PC-3 (cell line): ENCODE measurements at regions not wholly inside any gene's neighbourhood (a gene's known extent, or its start where the extent isn't known, plus 50 kb on each side); places are given as distances from the start of the nearest gene placed in this dataset.
"Not testable (repeated sequence)": the region's sequence is repeated elsewhere in the genome, so short reads cannot be mapped to it uniquely, and the experiment has no call there.

ENCODE experiments used
- ATAC-seq: fragments of 200-7000 bp; cut with Tn5 transposase; 2 replicates; pipeline ENCODE4 v1.9.1; 2020; ENCODE audit warnings: mild to moderate bottlenecking, moderate library complexity
- BruUV-seq: library from RNA; stranded (reverse); fragments of 400-500 nt; replicated peaks from 2 replicates; lab custom pipeline; 2021; lab: Mats Ljungman, UMichigan
- CTCF ChIA-PET: fragments of 300-600 bp; sonication (Branson Sonifier 250); formaldehyde crosslinking; loops from one replicate; lab custom pipeline; 2022; ENCODE audit warnings: antibody characterized with exemption; lab: Charles Lee
- POLR2A ChIA-PET: fragments of 300-600 bp; sonication (Branson Sonifier 250); formaldehyde crosslinking; loops from one replicate; lab custom pipeline; 2022; ENCODE audit warnings: antibody characterized with exemption; ENCODE audit not compliant: unreplicated experiment; lab: Charles Lee
- DNase-seq: peaks from one replicate; pipeline ENCODE4 v3.0.0-alpha.2; 2015
- H2AFZ ChIP-seq: fragments of 300-600 bp; sonication (generic); 2 replicates; pipeline ENCODE4 v1.6.0; 2016; ENCODE audit warnings: antibody characterized with exemption, low read length
- H3F3A ChIP-seq: fragments of 300-600 bp; sonication (generic); one replicate; pipeline ENCODE4 v1.6.0; 2017; ENCODE audit warnings: antibody characterized with exemption, low read length, control low read depth, mild to moderate bottlenecking; ENCODE audit not compliant: unreplicated experiment
- H3K27ac ChIP-seq: fragments of 300-600 bp; sonication (generic); 2 replicates; pipeline ENCODE4 v1.5.1; 2016; ENCODE audit warnings: mild to moderate bottlenecking, low read length
- H3K27me3 ChIP-seq: fragments of 300-600 bp; sonication (generic); 2 replicates; pipeline ENCODE4 v1.6.1; 2016; ENCODE audit warnings: low read length, mixed read lengths
- H3K36me3 ChIP-seq: fragments of 300-600 bp; sonication (generic); 2 replicates; pipeline ENCODE4 v1.6.1; 2016; ENCODE audit warnings: low read depth, mixed run types, low read length, mixed read lengths
- H3K4me1 ChIP-seq: fragments of 300-600 bp; sonication (generic); 2 replicates; pipeline ENCODE4 v1.5.1; 2016; ENCODE audit warnings: low read length; ENCODE audit not compliant: insufficient read depth
- H3K4me2 ChIP-seq: fragments of 300-600 bp; sonication (generic); 2 replicates; pipeline ENCODE4 v1.6.0; 2016; ENCODE audit warnings: low read length
- H3K4me3 ChIP-seq: fragments of 300-600 bp; sonication (generic); 2 replicates; pipeline ENCODE4 v1.5.1; 2016; ENCODE audit warnings: mild to moderate bottlenecking, low read length, mixed read lengths
- H3K79me2 ChIP-seq: fragments of 300-600 bp; sonication (generic); 2 replicates; pipeline ENCODE4 v1.6.1; 2017; ENCODE audit warnings: low read length, mixed read lengths
- H3K9ac ChIP-seq: fragments of 300-600 bp; sonication (generic); 2 replicates; pipeline ENCODE4 v1.6.0; 2016; ENCODE audit warnings: mild to moderate bottlenecking, low read length
- H3K9me2 ChIP-seq: fragments of 300-600 bp; sonication (generic); replicated peaks from 2 replicates; pipeline ENCODE4 v1.6.1; 2016; ENCODE audit warnings: mixed run types, low read length, mixed read lengths
- H3K9me3 ChIP-seq: fragments of 300-600 bp; sonication (generic); 2 replicates; pipeline ENCODE4 v1.6.1; 2016; ENCODE audit warnings: low read length, mixed read lengths
- H4K20me1 ChIP-seq: fragments of 300-600 bp; sonication (generic); 2 replicates; pipeline ENCODE4 v1.6.1; 2016; ENCODE audit warnings: low read length, mixed read lengths
- EZH2 ChIP-seq: fragments of 300-600 bp; sonication (generic); IDR thresholded peaks from one replicate; pipeline ENCODE4 v1.6.1; 2017; ENCODE audit warnings: antibody characterized with exemption, mild to moderate bottlenecking, low read length; ENCODE audit not compliant: unreplicated experiment
- EZH2phosphoT487 ChIP-seq: fragments of 300-600 bp; sonication (generic); IDR thresholded peaks from 2 replicates; pipeline ENCODE4 v1.6.1; 2018; ENCODE audit warnings: mild to moderate bottlenecking, antibody characterized with exemption, low read length, borderline replicate concordance
- intact Hi-C: fragments of 100-400 bp; cut with micrococcal nuclease; formaldehyde crosslinking; loops from 2 replicates; pipeline ENCODE4 v1.9.0; 2023
- TF ChIP-seq, protein P1 (sequence below): fragments of 300-600 bp; sonication (generic); conservative IDR thresholded peaks from 2 replicates; pipeline ENCODE4 v1.5.1; 2017; ENCODE audit warnings: antibody characterized with exemption, low read depth, mild to moderate bottlenecking, low read length

GRCh38 chr3:74384159-74384558 lies 230.3 kb downstream of the CNTN3 start:
- H3K9me3 ChIP-seq, result peaks cover 28% of the 10 kb centered on the region
- no peak overlapping the region for H3K4me2 ChIP-seq
- H3K79me2 ChIP-seq, result no peaks in the 10 kb centered on the region
- intact Hi-C loops, result no loop called here
- ATAC-seq (no peak), DNase-seq (no peak)
- H3K36me3 ChIP-seq, result no peaks in the 10 kb centered on the region
- no peak overlapping the region for H2AFZ ChIP-seq
- no TSS peak for BruUV-seq
- no peaks in the 10 kb centered on the region for H3K9me2 ChIP-seq
- CTCF ChIA-PET, result no interaction called here
- no peaks in the 10 kb centered on the region for H3K4me1 ChIP-seq
- H4K20me1 ChIP-seq, result no peaks in the 10 kb centered on the region
- H3K27ac ChIP-seq, result no peak overlapping the region
- H3K9ac ChIP-seq, result no peak overlapping the region
- TF ChIP-seq, protein P1, sequence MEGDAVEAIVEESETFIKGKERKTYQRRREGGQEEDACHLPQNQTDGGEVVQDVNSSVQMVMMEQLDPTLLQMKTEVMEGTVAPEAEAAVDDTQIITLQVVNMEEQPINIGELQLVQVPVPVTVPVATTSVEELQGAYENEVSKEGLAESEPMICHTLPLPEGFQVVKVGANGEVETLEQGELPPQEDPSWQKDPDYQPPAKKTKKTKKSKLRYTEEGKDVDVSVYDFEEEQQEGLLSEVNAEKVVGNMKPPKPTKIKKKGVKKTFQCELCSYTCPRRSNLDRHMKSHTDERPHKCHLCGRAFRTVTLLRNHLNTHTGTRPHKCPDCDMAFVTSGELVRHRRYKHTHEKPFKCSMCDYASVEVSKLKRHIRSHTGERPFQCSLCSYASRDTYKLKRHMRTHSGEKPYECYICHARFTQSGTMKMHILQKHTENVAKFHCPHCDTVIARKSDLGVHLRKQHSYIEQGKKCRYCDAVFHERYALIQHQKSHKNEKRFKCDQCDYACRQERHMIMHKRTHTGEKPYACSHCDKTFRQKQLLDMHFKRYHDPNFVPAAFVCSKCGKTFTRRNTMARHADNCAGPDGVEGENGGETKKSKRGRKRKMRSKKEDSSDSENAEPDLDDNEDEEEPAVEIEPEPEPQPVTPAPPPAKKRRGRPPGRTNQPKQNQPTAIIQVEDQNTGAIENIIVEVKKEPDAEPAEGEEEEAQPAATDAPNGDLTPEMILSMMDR, result no peak
- TF ChIP-seq EZH2 (no peak), EZH2phosphoT487 (no peak)
- no peak overlapping the region for H3K4me3 ChIP-seq
- POLR2A ChIA-PET, result no interaction called here
- no peaks in the 10 kb centered on the region for H3K27me3 ChIP-seq
- no peaks in the 10 kb centered on the region for H3F3A ChIP-seq

DNA sequence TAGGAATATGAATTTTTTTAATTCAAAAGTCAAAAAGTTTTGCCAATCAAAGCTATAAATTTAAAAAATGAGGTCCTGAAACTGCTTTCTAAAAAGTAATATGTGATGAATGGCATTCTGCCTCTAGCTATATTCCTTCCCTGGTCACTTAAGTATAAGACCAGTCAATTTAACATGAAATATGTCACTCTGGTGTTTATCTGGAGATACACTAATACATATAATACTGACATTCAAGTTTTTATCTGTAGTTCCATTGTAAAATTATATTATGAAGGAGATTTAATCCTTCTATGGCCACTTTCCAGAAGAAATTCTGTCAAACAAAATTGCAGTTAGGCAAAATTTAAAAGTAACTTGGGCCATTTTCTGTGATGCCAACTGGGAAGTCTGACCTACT lies 236.8 kb downstream of the CNTN3 start:
- no peaks in the 10 kb centered on the region for H3K79me2 ChIP-seq
- no peaks in the 10 kb centered on the region for H4K20me1 ChIP-seq
- no peak for TF ChIP-seq EZH2
- TF ChIP-seq, protein P1, result no peak
- TF ChIP-seq EZH2phosphoT487, result no peak
- H3F3A ChIP-seq, result no peaks in the 10 kb centered on the region
- CTCF ChIA-PET, result no interaction called here
- no peak overlapping the region for H3K27ac ChIP-seq
- H3K4me3 ChIP-seq, result no peak overlapping the region
- H3K4me1 ChIP-seq, result no peaks in the 10 kb centered on the region
- POLR2A ChIA-PET, result no interaction called here
- DNase-seq, result no peak
- no peaks in the 10 kb centered on the region for H3K36me3 ChIP-seq
- H3K9me3 ChIP-seq, result peaks cover 4% of the 10 kb centered on the region; the same call in 1 of the 2 replicates
- H3K9me2 ChIP-seq, result no peaks in the 10 kb centered on the region
- no peak overlapping the region for H2AFZ ChIP-seq
- no peak for ATAC-seq
- no peaks in the 10 kb centered on the region for H3K27me3 ChIP-seq
- intact Hi-C loops, result no loop called here
- H3K9ac ChIP-seq, result no peak overlapping the region
- no TSS peak for BruUV-seq
- H3K4me2 ChIP-seq, result no peak overlapping the region

GRCh38 chr3:74376323-74376722 lies 238.1 kb downstream of the CNTN3 start:
- H3K4me3 ChIP-seq, POLR2A ChIA-PET, intact Hi-C loops: not testable (repeated sequence)

More at GRCh38 chr3:74376323-74376722, 238.1 kb downstream of the CNTN3 start:
- H4K20me1 ChIP-seq, CTCF ChIA-PET, H3K79me2 ChIP-seq, H3K4me1 ChIP-seq, H3K4me2 ChIP-seq, BruUV-seq, H3K27ac ChIP-seq, H3K9me2 ChIP-seq, H3K36me3 ChIP-seq, H3K9ac ChIP-seq, H2AFZ ChIP-seq, ATAC-seq, DNase-seq, H3K9me3 ChIP-seq, H3F3A ChIP-seq, H3K27me3 ChIP-seq: not testable (repeated sequence)
